BJ (cell line): ENCODE measurements at regions not wholly inside any gene's neighbourhood (a gene's known extent, or its start where the extent isn't known, plus 50 kb on each side); places are given as distances from the start of the nearest gene placed in this dataset.

Experiments
- CTCF ChIA-PET: fragments of 350-600 bp; formaldehyde crosslinking; extraction: SDS; loops from one replicate; lab custom pipeline; 2021; ENCODE audit warnings: antibody characterized with exemption, inconsistent platforms; lab: Yijun Ruan, JAX
- POLR2A ChIA-PET: fragments of 300-600 bp; sonication (Branson Sonifier 250); formaldehyde crosslinking; extraction: SDS; loops from one replicate; lab custom pipeline; 2021; ENCODE audit warnings: antibody characterized with exemption; lab: Charles Lee
- DNase-seq: peaks from one replicate; pipeline ENCODE4 v3.0.0-alpha.2; 2011; ENCODE audit warnings: low read depth
- H3K27me3 ChIP-seq: 2 replicates; pipeline ENCODE4 v1.6.0; 2011; ENCODE audit warnings: low read length; ENCODE audit not compliant: control insufficient read depth, insufficient read depth
- H3K36me3 ChIP-seq: 2 replicates; pipeline ENCODE4 v1.5.1; 2011; ENCODE audit warnings: low read length; ENCODE audit not compliant: control insufficient read depth, insufficient read depth
- H3K4me3 ChIP-seq: 2 replicates; pipeline ENCODE4 v1.5.1; 2011; ENCODE audit warnings: low read depth, mild to moderate bottlenecking, control low read depth, low read length
- CTCF ChIP-seq: IDR thresholded peaks from 2 replicates; pipeline ENCODE4 v1.5.1; 2011; ENCODE audit warnings: low read depth, mild to moderate bottlenecking, control low read depth, inconsistent platforms, low read length, moderate library complexity; ENCODE audit not compliant: insufficient read depth

GRCh38 chr4:138400543-138400942, 158.4 kb upstream of the SLC7A11 start:
- ChIA-PET POLR2A (no interaction called here), CTCF (interaction anchor here (0.7 kb wide), 1 partner anchor 12 kb away, joined by 4 read pairs; no protein-coding TSS in a partner anchor)
- no peak for TF ChIP-seq CTCF
- no peak for DNase-seq
- Histone ChIP-seq H3K4me3 (no peak overlapping the region), H3K36me3 (no peaks in the 10 kb centered on the region), H3K27me3 (no peaks in the 10 kb centered on the region)

- no peak overlapping the region for H3K4me3 ChIP-seq
These were observed 157.9 kb upstream of the SLC7A11 start for GRCh38 chr4:138400066-138400465.

GRCh38 chr4:138399081-138399480, 156.9 kb upstream of the SLC7A11 start:
- ChIA-PET POLR2A (no interaction called here), CTCF (no interaction called here)
- no peak for DNase-seq
- no peak overlapping the region for H3K4me3 ChIP-seq
- TF ChIP-seq CTCF = no peak
- no peaks in the 10 kb centered on the region for H3K36me3 ChIP-seq
- H3K27me3 ChIP-seq = no peaks in the 10 kb centered on the region

More at GRCh38 chr4:138400066-138400465, 157.9 kb upstream of the SLC7A11 start:
- H3K27me3 ChIP-seq = no peaks in the 10 kb centered on the region
- no peak for TF ChIP-seq CTCF
- H3K36me3 ChIP-seq = no peaks in the 10 kb centered on the region
- POLR2A ChIA-PET = no interaction called here
- no peak for DNase-seq
- CTCF ChIA-PET = interaction anchor here (0.7 kb wide), 1 partner anchor 12 kb away, joined by 4 read pairs; no protein-coding TSS in a partner anchor

- no peak for DNase-seq
- H3K27me3 ChIP-seq = no peaks in the 10 kb centered on the region
- POLR2A ChIA-PET = no interaction called here
- no peak for TF ChIP-seq CTCF
- no peaks in the 10 kb centered on the region for H3K36me3 ChIP-seq
- H3K4me3 ChIP-seq = no peak overlapping the region
- CTCF ChIA-PET = no interaction called here
These were observed 156.2 kb upstream of the SLC7A11 start for GRCh38 chr4:138398322-138398721.

- DNase-seq = no peak
- no peak for TF ChIP-seq CTCF
- H3K27me3 ChIP-seq = no peaks in the 10 kb centered on the region
- no peak overlapping the region for H3K4me3 ChIP-seq
- H3K36me3 ChIP-seq = no peaks in the 10 kb centered on the region
- CTCF ChIA-PET = no interaction called here
- POLR2A ChIA-PET = no interaction called here
These were observed 151.9 kb upstream of the SLC7A11 start for GRCh38 chr4:138393886-138394610.
